HG02884 (cell line): ENCODE measurements at regions not wholly inside any gene's neighbourhood (a gene's known extent, or its start where the extent isn't known, plus 50 kb on each side); places are given as distances from the start of the nearest gene placed in this dataset.
"Not testable (repeated sequence)": the region's sequence is repeated elsewhere in the genome, so short reads cannot be mapped to it uniquely, and the experiment has no call there.

Experiments used
- ATAC-seq: cut with Tn5 transposase; IDR thresholded peaks from one replicate; pipeline ENCODE4 v1.9.1; 2021; ENCODE audit warnings: mild to moderate bottlenecking, moderate library complexity; ENCODE audit not compliant: unreplicated experiment

- ATAC-seq, result no peak
Observed at GRCh38 chr18:1475867-1476266, 571.2 kb downstream of the ADCYAP1 start.

GRCh38 chr18:1480309-1480708 lies 575.6 kb downstream of the ADCYAP1 start:
- no peak for ATAC-seq

GRCh38 chr18:1481577-1481976 lies 576.9 kb downstream of the ADCYAP1 start:
- ATAC-seq, result no peak

- no peak for ATAC-seq
Observed at GRCh38 chr18:1483385-1483784, 578.7 kb downstream of the ADCYAP1 start.

- no peak for ATAC-seq
Observed at GRCh38 chr18:1487457-1487856, 582.8 kb downstream of the ADCYAP1 start.

GRCh38 chr18:1488394-1488793 lies 583.7 kb downstream of the ADCYAP1 start:
- no peak for ATAC-seq

- no peak for ATAC-seq
Observed at GRCh38 chr18:1488957-1489356, 584.3 kb downstream of the ADCYAP1 start.

GRCh38 chr18:1495387-1495786 lies 590.7 kb downstream of the ADCYAP1 start:
- ATAC-seq, result no peak

GRCh38 chr18:1496096-1496495 lies 591.4 kb downstream of the ADCYAP1 start:
- ATAC-seq, result no peak

- ATAC-seq, result no peak
Observed at GRCh38 chr18:1498216-1498615, 593.5 kb downstream of the ADCYAP1 start.

- no peak for ATAC-seq
Observed at GRCh38 chr18:1499265-1499664, 594.6 kb downstream of the ADCYAP1 start.

- no peak for ATAC-seq
Observed at GRCh38 chr18:1503847-1504246, 599.2 kb downstream of the ADCYAP1 start.

GRCh38 chr18:1505856-1506255 lies 601.2 kb downstream of the ADCYAP1 start:
- no peak for ATAC-seq

GRCh38 chr18:1510542-1511179 lies 606.0 kb downstream of the ADCYAP1 start:
- no peak for ATAC-seq

GRCh38 chr18:1511619-1512311 lies 607.1 kb downstream of the ADCYAP1 start:
- no peak for ATAC-seq

GRCh38 chr18:1513519-1513918 lies 608.8 kb downstream of the ADCYAP1 start:
- ATAC-seq, result no peak

GRCh38 chr18:1521588-1522248 lies 617.0 kb downstream of the ADCYAP1 start:
- not testable (repeated sequence) for ATAC-seq

GRCh38 chr18:1522249-1522615 lies 617.6 kb downstream of the ADCYAP1 start:
- ATAC-seq, result no peak

GRCh38 chr18:1526991-1527390 lies 622.3 kb downstream of the ADCYAP1 start:
- ATAC-seq, result no peak

GRCh38 chr18:1527805-1528204 lies 623.1 kb downstream of the ADCYAP1 start:
- no peak for ATAC-seq

- ATAC-seq, result no peak
Observed at GRCh38 chr18:1528447-1528846, 623.8 kb downstream of the ADCYAP1 start.

- ATAC-seq, result no peak
Observed at GRCh38 chr18:1528964-1529509, 624.4 kb downstream of the ADCYAP1 start.
